Inflammatory macrophage (primary cell): ENCODE measurements at regions not wholly inside any gene's neighbourhood (a gene's known extent, or its start where the extent isn't known, plus 50 kb on each side); places are given as distances from the start of the nearest gene placed in this dataset.

Experiments used
- DNase-seq, 2 donors: peaks; one replicate each; pipeline ENCODE4 v3.0.0-alpha.2; 2020 to 2022

DNA sequence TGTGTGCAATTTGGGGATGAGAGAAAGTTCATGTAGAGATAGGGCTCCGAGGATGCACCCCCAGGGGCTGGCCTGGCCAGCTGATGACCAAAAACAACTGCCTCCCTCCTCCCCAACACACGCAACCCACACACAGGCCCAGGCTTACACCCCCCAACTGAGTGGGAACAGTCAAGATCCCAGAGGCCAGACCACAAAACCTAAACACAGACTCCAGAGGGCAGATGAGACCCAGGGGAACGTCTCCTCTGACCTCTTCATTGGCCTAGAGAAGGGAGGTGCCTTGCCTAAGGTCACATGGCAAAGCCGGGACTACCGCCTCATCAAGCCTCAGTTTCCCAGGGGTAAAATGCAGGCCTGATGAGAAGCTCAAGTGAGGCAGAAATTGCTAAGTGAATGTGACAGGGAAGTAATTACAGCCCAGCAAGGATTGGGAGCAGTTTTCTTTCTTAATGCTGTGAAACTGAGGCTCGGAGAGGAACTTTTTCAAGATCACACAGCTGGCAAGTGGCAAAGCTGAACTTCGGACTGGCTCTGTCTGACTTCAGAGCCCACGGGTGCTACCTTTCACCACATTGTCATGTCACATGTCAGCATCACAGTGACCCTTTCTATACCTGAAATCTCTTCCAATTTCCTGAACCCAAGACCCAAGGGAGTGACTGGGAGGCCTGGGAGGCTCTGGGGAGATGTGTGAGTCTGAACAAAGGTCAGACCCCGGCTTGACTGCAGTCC, 69.9 kb upstream of the WNT11 start:
- DNase-seq: no peak

GRCh38 chr11:76275446-76275845, 69.1 kb upstream of the WNT11 start:
- no peak for DNase-seq

DNA sequence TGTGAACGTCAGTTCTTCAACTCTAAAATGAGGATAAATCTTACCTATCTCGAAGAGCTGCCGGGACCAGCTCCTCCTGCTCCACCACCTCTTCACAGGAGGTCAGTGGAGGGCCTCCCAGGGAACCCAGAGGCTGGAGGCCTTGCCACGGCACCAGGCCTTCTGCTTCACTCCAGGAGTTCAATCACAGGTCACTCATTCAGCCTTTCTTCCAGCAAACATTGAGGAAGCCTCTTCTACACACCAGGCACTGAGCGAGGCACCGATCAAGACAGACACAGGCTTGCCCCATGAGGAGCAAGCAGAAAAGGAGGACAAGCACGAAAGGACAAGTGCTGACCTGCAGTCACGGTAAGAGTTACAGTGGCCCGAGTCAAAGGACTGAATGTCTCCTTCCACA, 64.8 kb upstream of the WNT11 start:
- no peak for DNase-seq

GRCh38 chr11:76270389-76270788, 64.1 kb upstream of the WNT11 start:
- no peak for DNase-seq

DNA sequence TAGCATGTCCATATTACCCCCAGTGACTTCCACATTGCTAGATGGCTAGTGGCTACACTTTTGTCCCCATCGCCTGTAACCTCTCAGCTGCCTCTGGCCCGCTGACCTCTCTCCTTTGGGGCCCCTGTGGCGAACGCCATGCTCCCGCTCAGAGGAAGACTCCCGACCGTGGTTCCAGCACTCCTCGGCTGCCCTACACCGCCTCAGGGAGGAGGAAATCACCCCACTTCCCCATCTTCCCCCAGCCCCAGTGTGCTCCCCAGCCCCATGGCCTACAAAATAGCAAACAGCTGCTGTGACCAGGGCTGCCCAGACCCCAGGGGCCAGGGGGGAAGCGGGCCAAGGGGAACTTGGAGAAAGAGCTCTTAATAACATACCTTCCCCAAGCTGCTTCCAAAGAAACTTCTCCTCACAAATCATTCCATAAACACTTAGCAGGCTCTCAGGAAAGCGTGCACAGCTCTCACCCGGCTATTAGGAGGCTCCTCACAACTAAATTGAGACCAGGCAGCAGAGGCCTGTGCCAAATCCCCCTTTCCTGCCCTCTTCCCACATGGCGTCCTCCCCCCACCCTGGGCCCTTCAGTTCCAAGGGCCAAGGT, 63.5 kb upstream of the WNT11 start:
- no peak for DNase-seq

DNA sequence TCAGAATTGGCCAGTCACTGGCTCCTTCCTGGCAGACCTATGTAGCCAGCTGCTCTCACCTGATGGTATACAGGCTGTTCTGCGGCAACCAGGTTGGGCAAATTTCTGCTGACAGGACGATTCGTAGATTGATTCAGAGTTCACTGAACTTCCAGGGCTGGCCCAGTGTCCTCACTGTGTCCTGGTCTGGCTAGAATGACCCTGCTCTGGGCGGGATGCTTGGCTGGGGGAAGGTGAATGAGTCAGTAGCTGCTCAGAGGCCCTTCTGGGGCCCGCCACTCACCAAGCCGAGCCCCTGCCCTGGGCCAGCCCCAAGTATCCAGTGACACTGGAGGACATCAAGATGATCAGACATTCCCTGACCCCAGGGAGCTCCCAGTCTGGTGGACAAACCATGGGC, 62.9 kb upstream of the WNT11 start:
- DNase-seq: no peak

DNA sequence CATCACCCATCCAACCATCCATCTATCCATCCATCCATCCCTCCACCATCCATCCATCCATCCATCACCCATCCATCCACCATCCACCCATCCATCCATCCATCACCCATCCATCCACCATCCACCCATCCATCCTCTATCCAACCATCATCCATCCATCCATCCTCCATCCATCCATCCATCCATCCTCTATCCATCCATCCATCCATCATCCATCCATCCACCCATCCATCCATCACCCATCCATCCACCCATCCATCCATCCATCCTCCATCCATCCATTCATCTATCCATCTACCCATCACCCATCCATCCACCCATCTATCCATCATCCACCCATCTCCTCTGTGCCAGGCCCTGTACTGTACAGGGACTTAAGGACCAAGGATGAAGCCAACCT, 62.2 kb upstream of the WNT11 start:
- no peak for DNase-seq

DNA sequence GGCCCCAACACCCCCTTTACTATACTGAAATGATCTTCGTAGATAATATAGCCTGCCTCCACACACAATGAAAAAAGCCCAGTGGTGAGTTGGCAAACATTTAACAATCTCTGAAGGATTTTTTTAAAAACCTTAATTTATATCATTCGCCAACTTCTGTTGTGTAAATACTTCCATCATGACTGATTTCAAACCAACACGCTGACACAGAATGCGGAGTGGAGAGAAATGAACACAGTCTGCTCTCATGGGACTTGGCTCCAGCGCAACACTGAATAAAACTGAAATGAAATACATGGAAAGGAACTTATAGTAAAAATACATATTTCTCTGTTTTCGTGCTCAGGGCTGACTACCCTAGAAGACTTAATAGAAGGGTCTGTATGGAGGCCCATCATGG, 61.3 kb upstream of the WNT11 start:
- DNase-seq: no peak

GRCh38 chr11:76266286-76267100, 60.2 kb upstream of the WNT11 start:
- DNase-seq: peak in 1 of 2 donors; percentile 25

- no peak for DNase-seq
These were observed 59.5 kb upstream of the WNT11 start for GRCh38 chr11:76265771-76266241.

- DNase-seq: no peak
These were observed 57.4 kb upstream of the WNT11 start for GRCh38 chr11:76263657-76264056.

GRCh38 chr11:76263166-76263565, 56.9 kb upstream of the WNT11 start:
- DNase-seq: no peak

DNA sequence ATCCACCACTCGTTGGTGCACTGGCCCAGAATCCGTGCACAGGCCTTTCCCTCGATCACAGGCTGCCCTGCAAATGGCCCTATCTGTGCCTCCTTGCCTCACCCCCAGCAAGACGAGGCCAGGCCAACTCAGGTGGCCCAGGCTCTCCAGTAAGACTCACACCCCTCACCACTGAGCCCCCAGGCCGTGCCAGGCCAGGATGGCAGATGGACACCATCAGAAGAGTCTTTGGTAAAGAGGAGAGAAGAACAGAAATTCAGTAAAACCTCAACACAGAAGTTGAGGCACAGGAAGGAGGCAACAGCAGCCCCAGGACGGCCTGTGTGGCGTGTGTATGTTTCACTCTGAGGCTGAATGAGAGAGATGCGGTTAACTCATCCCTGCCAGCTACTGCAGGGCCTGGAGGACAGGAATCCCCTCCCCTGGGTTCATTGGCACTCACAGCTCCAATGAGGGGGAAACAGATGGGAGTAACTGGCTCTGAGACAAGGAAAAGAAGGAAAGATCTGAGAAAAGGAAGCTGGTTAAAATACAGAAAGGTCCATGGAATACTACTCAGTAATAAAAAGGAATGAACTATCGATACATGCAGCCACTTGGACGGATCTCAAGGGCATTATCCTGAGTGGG, 54.1 kb upstream of the WNT11 start:
- no peak for DNase-seq

DNA sequence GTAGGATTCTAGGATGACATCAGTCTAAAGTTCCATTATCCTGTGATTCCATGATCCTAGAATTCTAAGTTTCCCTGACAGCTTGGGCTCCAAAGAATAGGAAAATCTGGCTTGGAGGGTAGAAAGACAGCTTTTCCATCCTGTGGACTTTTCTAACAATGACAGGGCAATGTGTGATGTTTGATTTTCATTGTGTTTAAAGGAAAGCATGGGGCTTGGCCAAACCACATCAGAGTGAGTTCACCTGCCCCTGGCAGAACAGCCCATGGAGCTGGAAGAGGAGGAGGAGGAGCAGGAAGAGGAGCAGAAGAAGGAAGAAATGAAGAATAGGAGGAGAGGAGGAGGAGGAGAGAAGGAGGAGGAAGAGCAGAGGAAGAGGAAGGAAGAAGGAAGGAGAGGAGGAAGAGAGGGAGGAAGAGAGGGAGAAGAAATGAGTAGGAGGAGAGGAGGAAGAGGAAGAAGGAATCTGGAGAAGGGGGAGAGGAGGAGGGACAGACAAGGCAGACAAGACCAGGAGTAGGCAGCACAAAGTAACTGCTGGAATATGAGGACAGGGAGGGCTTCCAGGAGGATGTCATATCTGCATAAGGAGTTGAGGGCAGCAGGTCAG, 53.1 kb upstream of the WNT11 start:
- DNase-seq: no peak

- no peak for DNase-seq
These were observed 50.9 kb upstream of the WNT11 start for GRCh38 chr11:76257074-76257719.

DNA sequence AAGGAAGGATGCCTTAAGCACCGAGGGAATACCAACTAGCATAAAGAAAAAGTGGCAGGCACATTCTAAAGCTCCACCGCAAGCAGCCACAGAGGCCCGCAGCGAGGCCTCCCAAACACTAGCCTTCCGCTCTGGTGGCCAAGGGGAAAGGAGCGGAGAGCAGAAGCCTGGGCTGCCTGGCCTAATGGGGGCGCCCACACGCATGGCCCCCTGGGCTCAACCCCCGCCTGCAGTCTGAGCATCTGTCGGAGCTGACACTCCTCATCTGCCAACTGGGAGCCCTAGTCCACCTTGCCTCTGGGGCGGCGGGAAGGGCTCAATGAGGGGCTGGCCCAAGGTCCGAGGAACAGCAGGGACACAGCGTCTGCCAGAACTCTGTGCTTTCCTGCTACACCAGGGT, 50.1 kb upstream of the WNT11 start:
- no peak for DNase-seq
